BLaER1 treated with 17β-estradiol and CSF1 and Interleukin-3, amounts not matched to agents 10 nM and 100 nM (cell line): ENCODE measurements at regions not wholly inside any gene's neighbourhood (a gene's known extent, or its start where the extent isn't known, plus 50 kb on each side); places are given as distances from the start of the nearest gene placed in this dataset.
A peak's percentile ranks its signal among the peaks of the same experiment; 100 is the strongest.

ENCODE experiments used
- H3K27ac ChIP-seq, 11 experiments: shearing (Covaris generic); formaldehyde crosslinking; 2 replicates each; pipeline ENCODE4 v1.8.1; 2022
- H3K27me3 ChIP-seq, 11 experiments: shearing (Covaris generic); formaldehyde crosslinking; 2 replicates each; pipeline ENCODE4 v1.8.1; 2022
- H3K36me3 ChIP-seq, 11 experiments: shearing (Covaris generic); formaldehyde crosslinking; 2 replicates each; pipeline ENCODE4 v1.8.1; 2022
- H3K4me1 ChIP-seq, 10 experiments: shearing (Covaris generic); formaldehyde crosslinking; 2 replicates each; pipeline ENCODE4 v1.8.1; 2022
- H3K4me2 ChIP-seq, 11 experiments: shearing (Covaris generic); formaldehyde crosslinking; 2 replicates each; pipeline ENCODE4 v1.8.1; 2022
- H3K4me3 ChIP-seq, 10 experiments: shearing (Covaris generic); formaldehyde crosslinking; 2 replicates each; pipeline ENCODE4 v1.8.1; 2022
- H3K9ac ChIP-seq, 11 experiments: shearing (Covaris generic); formaldehyde crosslinking; 2 replicates each; pipeline ENCODE4 v1.8.1; 2022
- H3K9me3 ChIP-seq, 11 experiments: shearing (Covaris generic); formaldehyde crosslinking; replicated peaks in 1 of 11; 2 replicates each; pipeline ENCODE4 v1.8.1; 2022
- H4K20me1 ChIP-seq, 11 experiments: shearing (Covaris generic); formaldehyde crosslinking; 2 replicates each; pipeline ENCODE4 v1.8.1; 2022
- Cebpa-rat ChIP-seq, 11 experiments: shearing (Covaris generic); IDR thresholded peaks; 2 replicates each; pipeline ENCODE4 v1.8.1; 2022

- Histone ChIP-seq H3K36me3 (no peaks in the 10 kb centered on the region), H3K9ac (no peak overlapping the region), H3K4me2 (no peak overlapping the region), H3K9me3 (no peaks in the 10 kb centered on the region), H3K27ac (no peak overlapping the region), H3K27me3 (no peaks in the 10 kb centered on the region), H3K4me1 (no peaks in the 10 kb centered on the region), H3K4me3 (no peak overlapping the region), H4K20me1 (no peaks in the 10 kb centered on the region)
- no peak for TF ChIP-seq Cebpa-rat (IDR thresholded peaks at IDR 0.05)
Measured at GRCh38 chr6:121020656-121021055, 313.6 kb downstream of the TBC1D32 start.

- no peak overlapping the region for H3K4me2 ChIP-seq
- H3K27ac ChIP-seq = no peak overlapping the region
- no peaks in the 10 kb centered on the region for H3K36me3 ChIP-seq
- no peak overlapping the region for H3K4me3 ChIP-seq
- no peak overlapping the region for H3K9ac ChIP-seq
- 0 out of 22 replicates have a peak, but pooled peaks of 1 of the 11 experiments have one; percentile 10 for TF ChIP-seq Cebpa-rat (IDR thresholded peaks at IDR 0.05)
- peaks cover 1 to 9% (median 3%) of the 10 kb centered on the region in 11 experiments for H3K9me3 ChIP-seq
- H3K4me1 ChIP-seq = no peaks in the 10 kb centered on the region
- H4K20me1 ChIP-seq = no peaks in the 10 kb centered on the region
- no peaks in the 10 kb centered on the region for H3K27me3 ChIP-seq
Measured at GRCh38 chr6:121008553-121008952, 325.7 kb downstream of the TBC1D32 start.

GRCh38 chr6:121006024-121006423, 328.3 kb downstream of the TBC1D32 start:
- H3K4me1 ChIP-seq = peaks cover 0 to 3% (median under 1%) of the 10 kb centered on the region in 10 experiments; a peak in 11 of 20 replicates
- no peak for TF ChIP-seq Cebpa-rat (IDR thresholded peaks at IDR 0.05)
- H3K27me3 ChIP-seq = no peaks in the 10 kb centered on the region
- H3K36me3 ChIP-seq = no peaks in the 10 kb centered on the region
- no peak overlapping the region for H3K4me3 ChIP-seq
- H4K20me1 ChIP-seq = no peaks in the 10 kb centered on the region
- H3K9me3 ChIP-seq = peaks cover 6 to 27% (median 22%) of the 10 kb centered on the region in 11 experiments
- H3K9ac ChIP-seq = no peak overlapping the region
- no peak overlapping the region for H3K4me2 ChIP-seq
- no peak overlapping the region for H3K27ac ChIP-seq

GRCh38 chr6:121000381-121000780, 333.9 kb downstream of the TBC1D32 start:
- Histone ChIP-seq H3K4me3 (peak overlapping the region in 6 of 10 experiments; percentile 0 to 34 (median 20); a peak in 7 of 20 replicates), H3K4me2 (peak overlapping the region; percentile 55 to 80 (median 73)), H3K4me1 (peaks cover 10 to 29% (median 20%) of the 10 kb centered on the region in 10 experiments), H3K36me3 (no peaks in the 10 kb centered on the region), H3K9ac (peak overlapping the region in 5 of 11 experiments; percentile 1 to 20 (median 16); a peak in 2 of 22 replicates), H3K27ac (peak overlapping the region in 8 of 11 experiments; percentile 32 to 65 (median 50); a peak in 14 of 22 replicates), H3K9me3 (peaks cover 6 to 25% (median 22%) of the 10 kb centered on the region in 11 experiments), H3K27me3 (no peaks in the 10 kb centered on the region), H4K20me1 (no peaks in the 10 kb centered on the region)
- no peak for TF ChIP-seq Cebpa-rat (IDR thresholded peaks at IDR 0.05)

- H3K36me3 ChIP-seq = no peaks in the 10 kb centered on the region
- no peak for TF ChIP-seq Cebpa-rat (IDR thresholded peaks at IDR 0.05)
- H4K20me1 ChIP-seq = no peaks in the 10 kb centered on the region
- H3K4me1 ChIP-seq = peaks cover 10 to 29% (median 20%) of the 10 kb centered on the region in 10 experiments
- H3K27ac ChIP-seq = no peak overlapping the region
- no peaks in the 10 kb centered on the region for H3K27me3 ChIP-seq
- no peak overlapping the region for H3K9ac ChIP-seq
- H3K4me2 ChIP-seq = no peak overlapping the region
- no peak overlapping the region for H3K4me3 ChIP-seq
- no peaks in the 10 kb centered on the region; a peak in 1 of 22 replicates for H3K9me3 ChIP-seq
Measured at GRCh38 chr6:120996340-120996739, 337.9 kb downstream of the TBC1D32 start.

- H3K9me3 ChIP-seq = no peaks in the 10 kb centered on the region
- H3K27ac ChIP-seq = no peak overlapping the region
- H3K27me3 ChIP-seq = no peaks in the 10 kb centered on the region
- H3K4me3 ChIP-seq = no peak overlapping the region
- no peak overlapping the region for H3K4me2 ChIP-seq
- no peak overlapping the region for H3K9ac ChIP-seq
- no peaks in the 10 kb centered on the region for H4K20me1 ChIP-seq
- no peak for TF ChIP-seq Cebpa-rat (IDR thresholded peaks at IDR 0.05)
- no peaks in the 10 kb centered on the region for H3K36me3 ChIP-seq
- H3K4me1 ChIP-seq = peaks cover 0 to 12% (median 4%) of the 10 kb centered on the region in 10 experiments; a peak in 10 of 20 replicates
Measured at GRCh38 chr6:120994573-120994967, 339.7 kb downstream of the TBC1D32 start.

- Histone ChIP-seq H3K9ac (no peak overlapping the region), H3K27me3 (no peaks in the 10 kb centered on the region), H3K27ac (no peak overlapping the region), H3K4me1 (peaks cover 0 to 7% (median 0%) of the 10 kb centered on the region in 10 experiments; a peak in 4 of 20 replicates), H3K4me2 (no peak overlapping the region), H3K4me3 (no peak overlapping the region), H4K20me1 (no peaks in the 10 kb centered on the region), H3K36me3 (no peaks in the 10 kb centered on the region), H3K9me3 (no peaks in the 10 kb centered on the region)
- TF ChIP-seq Cebpa-rat (IDR thresholded peaks at IDR 0.05) = no peak
Measured at GRCh38 chr6:120993929-120994572, 340.2 kb downstream of the TBC1D32 start.

GRCh38 chr6:120992257-120992656, 342.0 kb downstream of the TBC1D32 start:
- Histone ChIP-seq H3K9ac (no peak overlapping the region), H3K4me1 (no peaks in the 10 kb centered on the region), H3K4me2 (no peak overlapping the region), H3K36me3 (no peaks in the 10 kb centered on the region), H3K27me3 (no peaks in the 10 kb centered on the region), H3K4me3 (no peak overlapping the region), H4K20me1 (no peaks in the 10 kb centered on the region), H3K27ac (no peak overlapping the region), H3K9me3 (no peaks in the 10 kb centered on the region)
- no peak for TF ChIP-seq Cebpa-rat (IDR thresholded peaks at IDR 0.05)

GRCh38 chr6:120990866-120991265, 343.4 kb downstream of the TBC1D32 start:
- no peaks in the 10 kb centered on the region for H3K27me3 ChIP-seq
- H3K9ac ChIP-seq = no peak overlapping the region
- no peaks in the 10 kb centered on the region for H4K20me1 ChIP-seq
- no peaks in the 10 kb centered on the region for H3K9me3 ChIP-seq
- no peak for TF ChIP-seq Cebpa-rat (IDR thresholded peaks at IDR 0.05)
- H3K4me3 ChIP-seq = no peak overlapping the region
- no peak overlapping the region for H3K4me2 ChIP-seq
- no peaks in the 10 kb centered on the region for H3K4me1 ChIP-seq
- H3K36me3 ChIP-seq = no peaks in the 10 kb centered on the region
- H3K27ac ChIP-seq = no peak overlapping the region

- Histone ChIP-seq H3K9ac (no peak overlapping the region), H3K9me3 (no peaks in the 10 kb centered on the region), H3K4me2 (no peak overlapping the region), H3K27me3 (no peaks in the 10 kb centered on the region), H3K4me3 (no peak overlapping the region), H3K27ac (no peak overlapping the region), H3K4me1 (no peaks in the 10 kb centered on the region), H3K36me3 (no peaks in the 10 kb centered on the region), H4K20me1 (no peaks in the 10 kb centered on the region)
- no peak for TF ChIP-seq Cebpa-rat (IDR thresholded peaks at IDR 0.05)
Measured at GRCh38 chr6:120981835-120982234, 352.4 kb downstream of the TBC1D32 start.
